Astrocyte of the cerebellum (primary cell): ENCODE measurements at regions not wholly inside any gene's neighbourhood (a gene's known extent, or its start where the extent isn't known, plus 50 kb on each side); places are given as distances from the start of the nearest gene placed in this dataset.

ENCODE experiments used
- DNase-seq: peaks from one replicate; pipeline ENCODE4 v3.0.0-alpha.2; 2011; ENCODE audit warnings: low read depth
- H3K4me3 ChIP-seq: 2 replicates; pipeline ENCODE4 v1.5.1; 2011; ENCODE audit warnings: mild to moderate bottlenecking, low read depth, low read length, moderate library complexity
- CTCF ChIP-seq: IDR thresholded peaks from 2 replicates; pipeline ENCODE4 v1.5.1; 2012; ENCODE audit warnings: low read length, low read depth, moderate library complexity, mild to moderate bottlenecking; ENCODE audit errors: missing control alignments
- in situ Hi-C: cut with HindIII; loops from 2 replicates; pipeline ENCODE4 v1.10.0; 2017; ENCODE audit warnings: low sequenced_read_pairs

GRCh38 chr3:79906106-79906505, 138.3 kb upstream of the ROBO1 start:
- no peak overlapping the region for H3K4me3 ChIP-seq
- no peak for TF ChIP-seq CTCF
- in situ Hi-C loops = no loop called here
- no peak for DNase-seq

GRCh38 chr3:79902151-79902550, 134.4 kb upstream of the ROBO1 start:
- in situ Hi-C loops = no loop called here
- no peak overlapping the region for H3K4me3 ChIP-seq
- TF ChIP-seq CTCF = no peak
- no peak for DNase-seq

- no peak overlapping the region for H3K4me3 ChIP-seq
- in situ Hi-C loops = no loop called here
- DNase-seq = no peak
- no peak for TF ChIP-seq CTCF
These were observed 131.1 kb upstream of the ROBO1 start for GRCh38 chr3:79898907-79899306.

- no peak overlapping the region for H3K4me3 ChIP-seq
- DNase-seq = no peak
- no peak for TF ChIP-seq CTCF
- in situ Hi-C loops = no loop called here
These were observed 128.3 kb upstream of the ROBO1 start for GRCh38 chr3:79896086-79896485.

- DNase-seq = no peak
- no peak for TF ChIP-seq CTCF
- no peak overlapping the region for H3K4me3 ChIP-seq
- in situ Hi-C loops = no loop called here
These were observed 119.4 kb upstream of the ROBO1 start for GRCh38 chr3:79887213-79887612.

- no peak for TF ChIP-seq CTCF
- in situ Hi-C loops = no loop called here
- no peak overlapping the region for H3K4me3 ChIP-seq
These were observed 118.4 kb upstream of the ROBO1 start for GRCh38 chr3:79886204-79886603.

GRCh38 chr3:79885407-79885806, 117.6 kb upstream of the ROBO1 start:
- no peak for TF ChIP-seq CTCF
- no peak for DNase-seq
- in situ Hi-C loops = no loop called here
- H3K4me3 ChIP-seq = no peak overlapping the region

More at GRCh38 chr3:79886204-79886603, 118.4 kb upstream of the ROBO1 start:
- no peak for DNase-seq
